EL (cell line): ENCODE measurements at regions not wholly inside any gene's neighbourhood (a gene's known extent, or its start where the extent isn't known, plus 50 kb on each side); places are given as distances from the start of the nearest gene placed in this dataset.
"Not testable (repeated sequence)": the region's sequence is repeated elsewhere in the genome, so short reads cannot be mapped to it uniquely, and the experiment has no call there.

ENCODE experiments used
- DNase-seq: peaks from one replicate; pipeline ENCODE4 v3.0.0-alpha.2; 2016

- DNase-seq: no peak
These were observed 70.6 kb upstream of the SEPTIN5 start for GRCh38 chr22:19643448-19644313.

GRCh38 chr22:19644314-19645223 is 69.7 kb upstream of the SEPTIN5 start:
- DNase-seq: no peak

DNA sequence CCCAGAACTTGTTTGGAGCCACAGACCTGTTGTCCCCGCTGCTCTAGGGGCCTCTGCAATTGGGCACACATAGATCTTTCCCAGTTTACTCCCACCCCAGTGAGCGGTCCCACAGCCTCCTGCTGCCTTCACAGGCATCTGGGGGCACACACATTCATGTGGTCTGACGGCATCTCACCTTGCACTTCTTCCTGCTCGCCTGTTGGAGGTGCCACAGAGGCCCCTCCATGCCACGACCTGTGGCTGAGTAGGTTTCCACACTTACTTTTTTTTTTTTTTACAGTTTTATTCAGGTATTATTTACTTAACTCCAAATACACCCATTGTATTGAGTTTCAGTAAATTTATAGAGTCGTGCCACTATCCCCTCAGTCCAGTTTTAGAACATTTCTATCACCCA is 68.9 kb upstream of the SEPTIN5 start:
- no peak for DNase-seq

DNA sequence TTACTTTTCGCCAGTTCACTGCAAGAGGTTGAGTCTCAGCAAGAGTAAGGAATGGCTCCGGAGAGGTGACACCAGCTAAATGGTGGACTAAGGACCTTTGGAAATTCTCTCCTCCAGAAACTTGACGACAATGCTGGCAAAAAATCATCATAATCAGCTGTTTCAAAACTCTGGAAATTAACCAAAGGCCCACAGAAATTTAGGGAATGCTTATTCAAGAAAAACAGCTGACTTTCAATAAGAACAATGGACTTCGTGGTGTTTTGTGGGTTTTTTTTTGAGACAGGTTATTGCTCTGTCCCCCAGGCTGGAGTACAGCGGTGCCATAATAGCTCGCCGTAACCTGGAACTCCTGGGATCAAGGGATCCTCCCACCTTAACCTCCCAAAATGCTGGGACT is 68.4 kb upstream of the SEPTIN5 start:
- no peak for DNase-seq

DNA sequence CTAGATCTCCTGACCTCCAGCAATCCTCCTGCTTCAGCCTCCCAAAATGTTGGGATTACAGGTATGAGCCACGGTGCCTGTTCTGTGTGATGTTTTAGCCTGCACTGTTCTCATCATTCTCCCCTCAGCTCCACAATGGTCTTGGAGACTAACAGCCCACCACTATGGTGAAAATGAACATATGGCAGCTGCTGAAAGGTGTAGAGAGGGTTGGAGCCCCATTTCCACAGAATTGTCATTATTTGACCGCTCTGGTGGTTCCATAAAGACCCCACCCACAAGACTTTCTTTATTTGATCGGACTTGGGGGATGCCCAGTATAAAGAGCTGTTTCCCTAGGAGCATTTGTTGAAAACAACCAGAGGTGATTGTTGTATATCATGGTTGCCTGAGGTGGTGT is 67.9 kb upstream of the SEPTIN5 start:
- no peak for DNase-seq

GRCh38 chr22:19648419-19648929 is 65.8 kb upstream of the SEPTIN5 start:
- no peak for DNase-seq

DNA sequence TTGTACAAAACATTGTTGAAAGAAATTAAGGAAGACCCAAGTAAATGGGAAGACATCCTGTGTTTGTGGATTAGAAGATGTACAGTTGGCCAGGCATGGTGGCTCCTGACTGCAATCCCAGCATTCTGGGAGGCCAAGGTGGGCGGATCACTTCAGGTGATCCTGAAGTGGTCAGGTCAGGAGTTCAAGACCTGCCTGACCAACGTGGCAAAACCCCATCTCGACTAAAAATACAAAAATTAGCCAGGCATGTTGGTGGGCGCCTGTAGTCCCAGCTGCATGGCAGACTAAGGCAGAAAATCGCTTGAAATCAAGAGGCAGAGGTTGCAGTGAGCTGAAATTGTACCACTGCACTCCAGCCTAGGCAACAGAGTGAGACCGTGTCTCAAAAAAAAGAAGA is 62.0 kb upstream of the SEPTIN5 start:
- DNase-seq: no peak

- no peak for DNase-seq
These were observed 59.8 kb upstream of the SEPTIN5 start for GRCh38 chr22:19654338-19654987.

DNA sequence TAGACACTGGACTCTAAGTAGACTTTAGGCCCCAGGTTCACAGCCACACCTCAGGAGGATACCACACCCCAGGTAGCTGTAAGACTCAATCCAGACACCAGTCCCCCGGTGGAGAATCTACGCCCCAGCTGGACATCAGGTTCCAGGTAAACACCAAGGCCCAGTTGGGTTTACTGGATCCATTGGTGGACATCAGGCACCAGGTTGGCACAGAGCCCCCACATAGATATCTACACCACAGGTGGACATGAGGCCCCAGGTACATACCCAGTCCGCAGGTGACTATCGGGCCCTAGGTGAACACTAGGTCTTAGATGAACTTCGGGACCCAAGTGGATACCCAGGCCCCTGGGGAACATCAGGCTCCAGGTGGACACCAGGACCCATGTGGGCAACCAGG is 58.9 kb upstream of the SEPTIN5 start:
- no peak for DNase-seq

DNA sequence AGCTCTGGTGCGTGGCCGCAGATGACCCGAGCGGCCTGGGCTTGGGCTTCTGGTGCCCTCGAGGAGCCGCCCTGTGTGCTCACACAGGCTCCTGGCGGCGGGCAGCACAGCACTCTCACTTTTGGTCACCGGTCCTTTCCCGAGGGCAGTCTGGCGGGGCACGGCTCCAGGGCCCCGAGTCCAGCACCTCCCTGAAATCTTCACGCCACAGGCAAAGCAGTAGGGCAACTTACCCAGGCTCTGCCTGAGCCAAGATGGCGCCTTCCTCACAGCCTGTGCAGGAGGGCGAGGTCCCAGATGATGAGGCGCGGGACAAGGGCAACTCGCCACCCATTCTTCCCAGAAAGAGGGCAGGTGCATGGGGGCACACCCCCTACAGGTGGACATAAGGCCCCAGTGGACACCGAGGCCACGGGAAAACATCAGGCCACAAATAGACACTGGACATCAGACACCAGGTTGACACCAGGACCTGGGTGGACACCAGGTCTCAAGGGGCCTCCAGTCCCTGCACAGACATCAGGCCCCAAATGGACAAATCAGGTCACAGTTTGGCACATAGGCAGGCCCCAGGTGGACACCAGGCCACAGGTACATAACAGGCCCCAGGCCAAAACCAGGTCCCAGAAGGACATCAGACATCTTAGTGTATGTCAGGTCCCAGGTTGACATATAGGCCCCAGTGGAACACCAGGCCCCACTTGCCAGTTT is 57.6 kb upstream of the SEPTIN5 start:
- no peak for DNase-seq

GRCh38 chr22:19657252-19658056 is 56.8 kb upstream of the SEPTIN5 start:
- no peak for DNase-seq

GRCh38 chr22:19658057-19658966 is 56.0 kb upstream of the SEPTIN5 start:
- no peak for DNase-seq

DNA sequence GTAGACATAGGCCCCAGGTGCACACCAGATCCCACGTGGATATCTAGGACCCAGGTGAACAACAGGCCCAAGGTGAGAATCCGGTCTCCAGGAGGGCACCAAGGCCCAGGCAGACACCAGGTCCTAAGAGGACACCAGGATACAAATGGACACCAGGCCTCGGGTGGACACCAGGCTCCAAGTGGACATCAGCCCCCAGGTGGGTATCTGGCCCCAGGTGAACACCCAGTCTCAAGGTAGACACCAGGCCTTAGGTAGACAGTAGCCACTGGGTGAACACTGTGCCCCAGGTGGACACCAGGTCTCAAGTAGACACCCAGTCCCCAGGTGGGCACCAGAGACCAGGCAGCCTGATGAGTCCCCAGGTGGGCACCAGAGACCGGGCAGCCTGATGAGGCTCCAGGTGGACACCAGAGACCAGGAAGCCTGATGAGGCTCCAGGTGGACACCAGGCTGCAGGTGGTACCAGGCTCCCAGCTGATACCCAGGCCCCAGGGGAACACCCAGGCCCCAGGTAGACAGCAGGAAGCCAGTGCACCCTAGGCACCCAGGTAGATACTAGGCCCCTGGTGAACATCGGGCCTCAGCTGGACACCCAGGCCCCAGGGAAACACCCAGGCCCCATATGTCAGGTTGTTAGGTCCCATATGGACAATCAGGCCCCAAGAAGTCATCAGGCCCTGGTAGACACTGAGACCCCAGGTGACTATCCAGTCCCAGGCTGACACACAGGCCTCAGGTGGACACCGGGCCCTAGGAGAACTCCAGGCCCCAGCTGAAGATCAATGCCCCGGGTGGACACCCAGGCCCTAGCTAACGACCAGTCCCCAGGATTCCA is 55.1 kb upstream of the SEPTIN5 start:
- DNase-seq: no peak

GRCh38 chr22:19659805-19660345 is 54.4 kb upstream of the SEPTIN5 start:
- DNase-seq: no peak

GRCh38 chr22:19660583-19660982 is 53.7 kb upstream of the SEPTIN5 start:
- not testable (repeated sequence) for DNase-seq

- no peak for DNase-seq
These were observed 53.1 kb upstream of the SEPTIN5 start for GRCh38 chr22:19661156-19661555.

- DNase-seq: not testable (repeated sequence)
These were observed 52.1 kb upstream of the SEPTIN5 start for GRCh38 chr22:19662049-19662684.

DNA sequence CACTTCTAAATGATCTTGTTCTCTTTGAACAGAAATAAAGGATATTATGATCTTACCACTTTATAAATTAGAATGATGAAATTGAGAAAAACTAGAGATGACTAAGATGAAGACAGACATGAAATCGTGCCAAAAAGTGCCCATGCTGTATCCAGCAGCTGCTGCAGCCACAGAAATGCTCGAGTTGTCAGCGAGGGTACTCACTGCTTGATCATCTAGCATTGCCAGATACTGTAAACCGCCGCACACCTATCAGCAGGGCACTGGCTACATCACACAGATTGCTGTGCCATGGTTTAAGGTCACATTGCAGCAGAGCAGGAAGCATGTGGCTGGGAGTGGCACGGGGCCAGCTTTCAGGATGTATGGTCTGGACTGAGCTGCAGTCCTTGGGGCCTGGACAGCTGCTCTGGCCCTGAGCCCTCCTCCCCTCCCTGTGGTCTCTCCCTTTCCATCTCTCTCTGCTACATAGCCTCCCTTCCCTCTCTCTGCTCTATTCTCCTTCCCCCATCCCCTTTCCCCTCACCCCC is 51.0 kb upstream of the SEPTIN5 start:
- peak; percentile 56 for DNase-seq
